ENCODE measurements at regions not wholly inside any gene's neighbourhood (a gene's known extent, or its start where the extent isn't known, plus 50 kb on each side); places are given as distances from the start of the nearest gene placed in this dataset.
"Not testable (repeated sequence)": the region's sequence is repeated elsewhere in the genome, so short reads cannot be mapped to it uniquely, and the experiment has no call there.

GRCh38 chr6:137657351-137657911, 163.2 kb upstream of the OLIG3 start:
- no peak for DNase-seq

GRCh38 chr6:137658287-137658686, 164.1 kb upstream of the OLIG3 start:
- no peak for DNase-seq

- no peak for DNase-seq
Observed at GRCh38 chr6:137659871-137660270, 165.7 kb upstream of the OLIG3 start.

- no peak for DNase-seq
Observed at GRCh38 chr6:137660296-137660731, 166.1 kb upstream of the OLIG3 start.

GRCh38 chr6:137661601-137662000, 167.4 kb upstream of the OLIG3 start:
- DNase-seq = no peak

GRCh38 chr6:137664183-137664582, 170.0 kb upstream of the OLIG3 start:
- no peak for DNase-seq

GRCh38 chr6:137665342-137665934, 171.2 kb upstream of the OLIG3 start:
- no peak for DNase-seq

GRCh38 chr6:137666202-137666774, 172.1 kb upstream of the OLIG3 start:
- no peak for DNase-seq

- no peak for DNase-seq
Observed at GRCh38 chr6:137673603-137674002, 179.4 kb upstream of the OLIG3 start.

GRCh38 chr6:137676888-137677287, 182.7 kb upstream of the OLIG3 start:
- no peak for DNase-seq

GRCh38 chr6:137677709-137678108, 183.5 kb upstream of the OLIG3 start:
- no peak for DNase-seq

GRCh38 chr6:137678451-137678850, 184.3 kb upstream of the OLIG3 start:
- DNase-seq = no peak

- no peak for DNase-seq
Observed at GRCh38 chr6:137680705-137681346, 186.2 kb upstream of the TNFAIP3 start.

- no peak for DNase-seq
Observed at GRCh38 chr6:137681445-137682009, 185.5 kb upstream of the TNFAIP3 start.

- DNase-seq = not testable (repeated sequence)
Observed at GRCh38 chr6:137682658-137683057, 184.4 kb upstream of the TNFAIP3 start.

GRCh38 chr6:137683916-137684315, 183.1 kb upstream of the TNFAIP3 start:
- DNase-seq = no peak

GRCh38 chr6:137685798-137686375, 181.2 kb upstream of the TNFAIP3 start:
- DNase-seq = no peak

- no peak for DNase-seq
Observed at GRCh38 chr6:137687818-137688217, 179.2 kb upstream of the TNFAIP3 start.

- no peak for DNase-seq
Observed at GRCh38 chr6:137688230-137688971, 178.7 kb upstream of the TNFAIP3 start.

- no peak for DNase-seq
Observed at GRCh38 chr6:137689377-137689776, 177.7 kb upstream of the TNFAIP3 start.

- DNase-seq = no peak
Observed at GRCh38 chr6:137690034-137690433, 177.0 kb upstream of the TNFAIP3 start.

GRCh38 chr6:137690721-137691120, 176.3 kb upstream of the TNFAIP3 start:
- no peak for DNase-seq

- no peak for DNase-seq
Observed at GRCh38 chr6:137692308-137692707, 174.8 kb upstream of the TNFAIP3 start.

Measured in NCI-H774 (cell line).